WERI-Rb-1 (cell line): ENCODE measurements at regions not wholly inside any gene's neighbourhood (a gene's known extent, or its start where the extent isn't known, plus 50 kb on each side); places are given as distances from the start of the nearest gene placed in this dataset.

Experiments used
- DNase-seq: peaks from one replicate; pipeline ENCODE4 v3.0.0-alpha.2; 2020
- H3K27ac ChIP-seq: fragments of 250-450 bp; sonication (Bioruptor Pico); 2 replicates; pipeline ENCODE4 v1.5.1; 2020; ENCODE audit warnings: mild to moderate bottlenecking, moderate library complexity
- H3K27me3 ChIP-seq: fragments of 250-450 bp; sonication (Bioruptor Pico); 2 replicates; pipeline ENCODE4 v1.5.1; 2021; ENCODE audit warnings: mild to moderate bottlenecking, low read depth, moderate library complexity; ENCODE audit not compliant: insufficient read depth, severe bottlenecking
- H3K36me3 ChIP-seq: fragments of 250-450 bp; sonication (Bioruptor Pico); 2 replicates; pipeline ENCODE4 v1.5.1; 2020; ENCODE audit warnings: mild to moderate bottlenecking, moderate library complexity
- H3K4me3 ChIP-seq: 2 replicates; pipeline ENCODE4 v1.5.1; 2011; ENCODE audit warnings: low read depth, mild to moderate bottlenecking, control low read depth, low read length
- H3K9me3 ChIP-seq: fragments of 250-450 bp; sonication (Bioruptor Pico); 2 replicates; pipeline ENCODE4 v1.5.1; 2021; ENCODE audit warnings: mild to moderate bottlenecking, moderate library complexity; ENCODE audit not compliant: severe bottlenecking
- TF ChIP-seq, protein P1 (sequence below): IDR thresholded peaks from 2 replicates; pipeline ENCODE4 v1.5.1; 2011; ENCODE audit warnings: low read depth, mild to moderate bottlenecking, control low read depth, inconsistent platforms, low read length

DNA sequence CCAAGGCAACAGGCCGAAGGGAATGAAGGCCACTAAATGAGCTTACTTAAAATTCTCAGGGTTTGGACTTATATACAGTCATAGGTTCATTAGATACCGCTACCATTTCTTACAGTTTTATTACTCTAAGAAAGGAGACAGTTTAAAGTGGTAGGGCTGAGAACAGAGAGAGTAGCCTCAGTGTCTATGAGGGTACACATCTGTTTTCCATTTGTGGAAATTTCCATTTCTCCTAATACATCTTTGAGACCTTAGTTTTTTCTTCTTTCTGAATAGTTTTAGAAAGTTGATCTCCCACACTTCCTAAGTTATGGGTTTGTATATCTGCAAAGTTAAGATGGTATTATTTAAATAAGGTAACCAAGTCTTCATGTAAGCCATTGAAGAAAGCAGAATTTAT, 1279.1 kb downstream of the NCAM2 start:
- no peak overlapping the region for H3K27ac ChIP-seq
- H3K9me3 ChIP-seq: peaks cover 2% of the 10 kb centered on the region
- TF ChIP-seq, protein P1, sequence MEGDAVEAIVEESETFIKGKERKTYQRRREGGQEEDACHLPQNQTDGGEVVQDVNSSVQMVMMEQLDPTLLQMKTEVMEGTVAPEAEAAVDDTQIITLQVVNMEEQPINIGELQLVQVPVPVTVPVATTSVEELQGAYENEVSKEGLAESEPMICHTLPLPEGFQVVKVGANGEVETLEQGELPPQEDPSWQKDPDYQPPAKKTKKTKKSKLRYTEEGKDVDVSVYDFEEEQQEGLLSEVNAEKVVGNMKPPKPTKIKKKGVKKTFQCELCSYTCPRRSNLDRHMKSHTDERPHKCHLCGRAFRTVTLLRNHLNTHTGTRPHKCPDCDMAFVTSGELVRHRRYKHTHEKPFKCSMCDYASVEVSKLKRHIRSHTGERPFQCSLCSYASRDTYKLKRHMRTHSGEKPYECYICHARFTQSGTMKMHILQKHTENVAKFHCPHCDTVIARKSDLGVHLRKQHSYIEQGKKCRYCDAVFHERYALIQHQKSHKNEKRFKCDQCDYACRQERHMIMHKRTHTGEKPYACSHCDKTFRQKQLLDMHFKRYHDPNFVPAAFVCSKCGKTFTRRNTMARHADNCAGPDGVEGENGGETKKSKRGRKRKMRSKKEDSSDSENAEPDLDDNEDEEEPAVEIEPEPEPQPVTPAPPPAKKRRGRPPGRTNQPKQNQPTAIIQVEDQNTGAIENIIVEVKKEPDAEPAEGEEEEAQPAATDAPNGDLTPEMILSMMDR: no peak
- H3K36me3 ChIP-seq: no peaks in the 10 kb centered on the region
- H3K27me3 ChIP-seq: peaks cover 11% of the 10 kb centered on the region
- H3K4me3 ChIP-seq: no peak overlapping the region
- no peak for DNase-seq

DNA sequence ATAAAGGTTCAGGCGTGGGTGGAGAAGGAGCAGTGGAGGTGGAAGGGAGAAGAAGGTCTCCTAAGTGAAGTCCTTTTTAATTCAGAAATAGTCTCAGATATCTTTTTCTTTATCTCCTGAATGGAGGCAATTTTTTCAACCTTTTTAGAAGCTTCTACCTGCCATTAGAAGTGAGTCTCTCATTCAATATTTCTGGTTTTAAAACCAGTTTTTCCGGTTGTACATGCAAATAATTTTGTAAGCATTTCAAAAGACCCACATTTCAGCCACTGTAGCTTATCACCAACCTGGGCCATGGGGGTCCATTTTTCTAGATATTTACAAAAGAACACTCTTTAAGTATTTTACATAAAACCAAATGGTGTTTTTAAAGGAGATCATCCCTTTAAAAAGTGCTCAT, 1280.2 kb downstream of the NCAM2 start:
- DNase-seq: no peak
- Histone ChIP-seq H3K27me3 (peaks cover 11% of the 10 kb centered on the region), H3K9me3 (no peaks in the 10 kb centered on the region), H3K36me3 (no peaks in the 10 kb centered on the region), H3K4me3 (no peak overlapping the region), H3K27ac (no peak overlapping the region)
- TF ChIP-seq, protein P1: no peak

DNA sequence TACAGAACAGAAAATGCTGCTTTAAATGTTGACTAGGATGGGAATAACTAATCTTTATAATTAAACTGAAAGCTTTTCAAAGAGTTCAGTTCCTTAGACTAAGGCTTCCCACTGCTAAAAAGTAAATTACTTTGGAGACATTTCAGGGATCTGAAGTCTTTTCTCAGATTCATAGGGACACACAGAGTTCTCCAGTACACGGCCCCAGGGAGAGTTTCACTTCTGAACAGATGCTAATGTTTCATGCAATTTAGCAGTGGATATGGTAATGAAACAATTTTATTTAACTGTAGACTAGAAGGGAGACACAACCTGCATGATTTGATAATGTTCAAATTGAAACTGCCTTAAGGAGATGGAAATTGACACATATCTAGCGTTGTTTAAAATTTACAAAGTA, 1282.6 kb downstream of the NCAM2 start:
- Histone ChIP-seq H3K4me3 (no peak overlapping the region), H3K27ac (no peak overlapping the region), H3K9me3 (no peaks in the 10 kb centered on the region), H3K36me3 (no peaks in the 10 kb centered on the region), H3K27me3 (peaks cover 6% of the 10 kb centered on the region)
- no peak for DNase-seq
- TF ChIP-seq, protein P1: no peak

DNA sequence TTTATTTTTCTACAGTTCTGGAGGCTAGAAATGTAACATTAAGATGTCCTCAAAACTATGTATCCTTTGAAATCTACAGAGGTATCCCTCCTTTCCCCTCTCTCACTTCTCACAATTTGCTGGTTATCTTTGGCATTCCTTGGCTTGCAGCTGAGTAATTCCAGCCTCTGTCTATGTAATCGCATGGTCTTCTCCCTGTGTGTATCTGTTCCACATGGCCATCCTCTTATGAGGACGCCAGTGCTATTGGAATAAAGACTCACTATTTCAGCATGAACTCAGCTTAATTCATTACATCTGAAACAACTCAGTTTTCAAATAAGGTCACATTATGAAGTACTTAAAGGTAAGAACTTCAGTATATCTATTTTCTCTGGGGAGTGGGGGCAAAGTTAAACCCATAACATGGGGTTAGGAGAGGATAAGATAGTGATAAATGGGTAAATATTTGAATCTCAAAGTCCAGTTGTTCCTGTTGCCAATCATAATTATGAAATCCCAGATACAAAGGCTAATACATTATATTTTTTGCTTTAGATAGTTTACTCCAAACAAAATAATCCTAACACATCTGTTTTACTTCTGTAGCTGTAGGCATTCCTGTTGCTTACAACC, 1290.8 kb downstream of the NCAM2 start:
- H3K9me3 ChIP-seq: no peaks in the 10 kb centered on the region
- H3K27me3 ChIP-seq: peaks cover 10% of the 10 kb centered on the region
- H3K27ac ChIP-seq: no peak overlapping the region
- no peaks in the 10 kb centered on the region for H3K36me3 ChIP-seq
- no peak overlapping the region for H3K4me3 ChIP-seq
- DNase-seq: no peak
- TF ChIP-seq, protein P1: no peak

DNA sequence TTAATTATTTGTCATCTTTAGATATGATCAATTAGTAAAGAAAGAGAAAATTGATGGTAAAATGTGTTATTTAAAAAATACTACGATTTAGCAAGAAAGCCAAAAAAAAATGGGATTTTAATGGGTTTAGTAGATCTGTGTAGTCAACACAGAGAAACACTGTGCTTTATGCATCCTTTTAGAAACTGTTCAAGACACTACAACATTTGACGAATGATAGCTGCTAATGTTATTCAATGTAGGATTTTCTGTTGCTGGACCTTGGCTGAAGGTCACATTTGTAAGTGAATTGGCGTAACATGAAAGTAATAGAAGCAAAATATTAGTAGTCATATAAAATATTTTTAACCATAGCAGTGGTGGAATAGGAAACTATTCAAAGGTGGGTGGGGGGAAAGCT, 1293.9 kb downstream of the NCAM2 start:
- Histone ChIP-seq H3K4me3 (no peak overlapping the region), H3K27ac (no peak overlapping the region), H3K27me3 (peaks cover 16% of the 10 kb centered on the region), H3K9me3 (no peaks in the 10 kb centered on the region), H3K36me3 (no peaks in the 10 kb centered on the region)
- DNase-seq: no peak
- TF ChIP-seq, protein P1: no peak

DNA sequence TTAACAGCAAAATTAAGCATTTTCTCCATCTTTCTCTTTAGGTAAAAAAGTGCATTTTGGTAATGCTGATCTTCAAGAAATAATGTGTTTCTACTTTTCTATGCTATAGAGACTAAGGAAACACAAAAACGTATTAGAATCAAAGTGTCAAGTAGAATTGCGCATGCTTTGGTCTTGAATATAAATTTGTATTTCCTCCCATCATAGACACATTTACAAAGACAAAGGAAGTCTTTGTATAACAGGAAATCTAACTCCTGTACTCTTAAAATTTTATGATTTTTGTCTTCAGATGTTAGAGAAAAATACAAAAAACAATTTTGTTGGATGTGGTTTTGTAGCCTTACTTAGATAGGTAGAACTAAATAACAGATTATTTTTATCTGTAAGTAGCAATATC, 1299.4 kb downstream of the NCAM2 start:
- no peaks in the 10 kb centered on the region for H3K36me3 ChIP-seq
- H3K27me3 ChIP-seq: peaks cover 9% of the 10 kb centered on the region
- no peaks in the 10 kb centered on the region for H3K9me3 ChIP-seq
- TF ChIP-seq, protein P1: no peak
- DNase-seq: no peak
- H3K4me3 ChIP-seq: no peak overlapping the region
- no peak overlapping the region for H3K27ac ChIP-seq
